SIG-M5 treated with dmso at 0.1 percent for 504 hours (cell line): ENCODE measurements at regions not wholly inside any gene's neighbourhood (a gene's known extent, or its start where the extent isn't known, plus 50 kb on each side); places are given as distances from the start of the nearest gene placed in this dataset.
"Not testable (repeated sequence)": the region's sequence is repeated elsewhere in the genome, so short reads cannot be mapped to it uniquely, and the experiment has no call there.

Experiments
- DNase-seq: peaks from one replicate; lab custom pipeline; 2025; ENCODE audit not compliant: unreplicated experiment; lab: John Stamatoyannopoulos, UW

- no peak for DNase-seq
Measured at GRCh38 chr16:16930309-16931000, 540.3 kb downstream of the XYLT1 start.

- DNase-seq: no peak
Measured at GRCh38 chr16:16933861-16934260, 536.9 kb downstream of the XYLT1 start.

GRCh38 chr16:16934660-16935059, 536.1 kb downstream of the XYLT1 start:
- no peak for DNase-seq

GRCh38 chr16:16935909-16936308, 534.9 kb downstream of the XYLT1 start:
- DNase-seq: not testable (repeated sequence)

- no peak for DNase-seq
Measured at GRCh38 chr16:16937576-16937975, 533.2 kb downstream of the XYLT1 start.

- DNase-seq: no peak
Measured at GRCh38 chr16:16938009-16938408, 532.8 kb downstream of the XYLT1 start.

- no peak for DNase-seq
Measured at GRCh38 chr16:16938980-16939379, 531.8 kb downstream of the XYLT1 start.

GRCh38 chr16:16940351-16940750, 530.4 kb downstream of the XYLT1 start:
- DNase-seq: no peak

GRCh38 chr16:16942849-16943248, 527.9 kb downstream of the XYLT1 start:
- DNase-seq: not testable (repeated sequence)

GRCh38 chr16:16945207-16945606, 525.6 kb downstream of the XYLT1 start:
- DNase-seq: no peak

- DNase-seq: no peak
Measured at GRCh38 chr16:16956376-16956775, 514.4 kb downstream of the XYLT1 start.

GRCh38 chr16:16960785-16961184, 510.0 kb downstream of the XYLT1 start:
- no peak for DNase-seq

GRCh38 chr16:16966439-16966838, 504.3 kb downstream of the XYLT1 start:
- no peak for DNase-seq

- no peak for DNase-seq
Measured at GRCh38 chr16:16971042-16971441, 499.7 kb downstream of the XYLT1 start.

- no peak for DNase-seq
Measured at GRCh38 chr16:16972831-16973230, 497.9 kb downstream of the XYLT1 start.

GRCh38 chr16:16973707-16974591, 496.8 kb downstream of the XYLT1 start:
- no peak for DNase-seq

- no peak for DNase-seq
Measured at GRCh38 chr16:16982614-16983013, 488.1 kb downstream of the XYLT1 start.

GRCh38 chr16:16983582-16983981, 487.2 kb downstream of the XYLT1 start:
- DNase-seq: no peak

GRCh38 chr16:16984091-16984490, 486.7 kb downstream of the XYLT1 start:
- DNase-seq: not testable (repeated sequence)

GRCh38 chr16:16985707-16986106, 485.1 kb downstream of the XYLT1 start:
- DNase-seq: no peak

- no peak for DNase-seq
Measured at GRCh38 chr16:16988963-16989362, 481.8 kb downstream of the XYLT1 start.

- no peak for DNase-seq
Measured at GRCh38 chr16:16989368-16989767, 481.4 kb downstream of the XYLT1 start.
